Naive thymus-derived CD8-positive, alpha-beta T cell (primary cell): ENCODE measurements at regions not wholly inside any gene's neighbourhood (a gene's known extent, or its start where the extent isn't known, plus 50 kb on each side); places are given as distances from the start of the nearest gene placed in this dataset.

Experiments
- ATAC-seq, 2 donors: fragments of 150-1000 bp; cut with Tn5 transposase in 1 of 2; sonication (Bioruptor Pico), chemical (Tn5 transposase) in 1 of 2; 1 replicate in 1 of 2; 2 replicates in 1 of 2; pipeline ENCODE4 v1.10.0; 2021; ENCODE audit warnings: mild to moderate bottlenecking in 2 of 2, moderate library complexity in 2 of 2
- POLR2A ChIA-PET: fragments of 350-600 bp; sonication (Branson Sonifier 250); formaldehyde crosslinking; loops from one replicate; lab custom pipeline; 2021; ENCODE audit warnings: antibody characterized with exemption; lab: Charles Lee
- DNase-seq, 10 donors: peaks; one replicate each; pipeline versions ENCODE4 v3.0.0 to v3.0.0-alpha.2; 2020 to 2022
- H3K27ac Mint-ChIP-seq, 10 donors: one replicate each; pipeline ENCODE4 v1.8.0; 2020 to 2022; ENCODE audit warnings: mild to moderate bottlenecking in 10 of 10, mixed read lengths in 10 of 10, moderate library complexity in 4 of 10, inconsistent platforms in 1 of 10
- H3K27me3 Mint-ChIP-seq, 5 donors: one replicate each; pipeline ENCODE4 v1.8.0; 2021 to 2022; ENCODE audit warnings: mixed read lengths in 5 of 5
- H3K36me3 Mint-ChIP-seq, 3 donors: one replicate each; pipeline ENCODE4 v1.8.0; 2020 to 2022; ENCODE audit warnings: mixed read lengths in 3 of 3, mild to moderate bottlenecking in 2 of 3, inconsistent platforms in 1 of 3
- H3K4me1 Mint-ChIP-seq, 4 donors: one replicate each; pipeline ENCODE4 v1.8.0; 2021 to 2022; ENCODE audit warnings: mixed read lengths in 4 of 4
- H3K4me3 Mint-ChIP-seq, 10 donors: one replicate each; pipeline ENCODE4 v1.8.0; 2020 to 2022; ENCODE audit warnings: mild to moderate bottlenecking in 10 of 10, mixed read lengths in 10 of 10, moderate library complexity in 6 of 10, inconsistent platforms in 1 of 10
- H3K9me3 Mint-ChIP-seq, 9 donors: one replicate each; pipeline ENCODE4 v1.8.0; 2020 to 2022; ENCODE audit warnings: mixed read lengths in 9 of 9, mild to moderate bottlenecking in 3 of 9, inconsistent platforms in 1 of 9, moderate library complexity in 1 of 9

GRCh38 chr21:25115021-25115420, 492.3 kb downstream of the MRPL39 start:
- POLR2A ChIA-PET, result no interaction called here

GRCh38 chr21:25107708-25108107, 499.6 kb downstream of the MRPL39 start:
- DNase-seq, result no peak
- Mint-ChIP-seq H3K4me3 (no peak overlapping the region), H3K4me1 (no peaks in the 10 kb centered on the region), H3K36me3 (no peaks in the 10 kb centered on the region), H3K27ac (no peak overlapping the region), H3K27me3 (peaks cover 0 to 5% (median 0%) of the 10 kb centered on the region in 5 donors), H3K9me3 (peaks cover 0 to 8% (median 0%) of the 10 kb centered on the region in 9 donors)
- POLR2A ChIA-PET, result no interaction called here
- ATAC-seq, result no peak

More at GRCh38 chr21:25115021-25115420, 492.3 kb downstream of the MRPL39 start:
- no peaks in the 10 kb centered on the region for H3K36me3 Mint-ChIP-seq
- no peak for ATAC-seq
- no peak for DNase-seq
- no peaks in the 10 kb centered on the region for H3K4me1 Mint-ChIP-seq
- no peak overlapping the region for H3K4me3 Mint-ChIP-seq
- H3K27me3 Mint-ChIP-seq, result no peaks in the 10 kb centered on the region
- H3K27ac Mint-ChIP-seq, result no peak overlapping the region
- H3K9me3 Mint-ChIP-seq, result peaks cover 0 to 10% (median 2%) of the 10 kb centered on the region in 9 donors

GRCh38 chr21:25103500-25104207, 503.6 kb downstream of the MRPL39 start:
- no peak for ATAC-seq
- Mint-ChIP-seq H3K4me3 (no peak overlapping the region), H3K9me3 (peaks cover 0 to 8% (median 0%) of the 10 kb centered on the region in 9 donors), H3K27ac (no peak overlapping the region), H3K27me3 (peaks cover 0 to 5% (median 0%) of the 10 kb centered on the region in 5 donors), H3K4me1 (no peaks in the 10 kb centered on the region), H3K36me3 (no peaks in the 10 kb centered on the region)
- POLR2A ChIA-PET, result no interaction called here
- DNase-seq, result no peak

DNA sequence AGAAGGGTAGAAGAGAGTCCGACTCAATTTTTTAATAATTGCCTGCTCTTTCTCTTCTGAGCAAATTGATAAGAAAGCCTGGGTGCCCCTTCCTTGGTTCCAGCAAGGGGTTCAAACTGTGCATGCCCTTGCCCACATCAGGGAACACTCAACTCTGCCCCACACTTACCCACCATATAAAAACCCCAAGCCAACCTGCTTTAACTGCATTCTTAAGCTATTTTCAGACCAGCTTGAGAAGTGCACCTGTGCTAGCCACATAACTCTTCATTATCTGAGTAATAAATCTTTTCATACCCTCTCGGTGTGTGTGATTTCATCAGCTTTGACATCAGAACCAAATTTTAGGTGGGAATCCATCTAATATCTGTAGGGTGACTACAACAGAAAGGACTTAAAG, 509.6 kb downstream of the MRPL39 start:
- POLR2A ChIA-PET, result no interaction called here
- no peaks in the 10 kb centered on the region for H3K36me3 Mint-ChIP-seq
- no peak overlapping the region for H3K27ac Mint-ChIP-seq
- DNase-seq (no peak), ATAC-seq (no peak)
- no peaks in the 10 kb centered on the region for H3K27me3 Mint-ChIP-seq
- no peak overlapping the region for H3K4me3 Mint-ChIP-seq
- H3K9me3 Mint-ChIP-seq, result peaks cover 0 to 6% (median 0%) of the 10 kb centered on the region in 9 donors
- H3K4me1 Mint-ChIP-seq, result no peaks in the 10 kb centered on the region

GRCh38 chr21:25094695-25095094, 512.6 kb downstream of the MRPL39 start:
- Mint-ChIP-seq H3K27me3 (no peaks in the 10 kb centered on the region), H3K36me3 (no peaks in the 10 kb centered on the region), H3K27ac (no peak overlapping the region), H3K4me1 (no peaks in the 10 kb centered on the region), H3K4me3 (no peak overlapping the region), H3K9me3 (peaks cover 0 to 13% (median 0%) of the 10 kb centered on the region in 9 donors)
- DNase-seq (no peak), ATAC-seq (no peak)
- POLR2A ChIA-PET, result no interaction called here

- Mint-ChIP-seq H3K4me1 (no peaks in the 10 kb centered on the region), H3K36me3 (no peaks in the 10 kb centered on the region), H3K27ac (no peak overlapping the region), H3K9me3 (peaks cover 0 to 13% (median 0%) of the 10 kb centered on the region in 9 donors), H3K27me3 (no peaks in the 10 kb centered on the region), H3K4me3 (no peak overlapping the region)
- ATAC-seq (no peak), DNase-seq (no peak)
- POLR2A ChIA-PET, result no interaction called here
Measured at GRCh38 chr21:25092441-25093011, 514.8 kb downstream of the MRPL39 start.

- Mint-ChIP-seq H3K4me3 (no peak overlapping the region), H3K27ac (no peak overlapping the region), H3K4me1 (peaks cover 0 to 1% (median 0%) of the 10 kb centered on the region in 4 donors), H3K36me3 (no peaks in the 10 kb centered on the region), H3K27me3 (peaks cover 0 to 4% (median 0%) of the 10 kb centered on the region in 5 donors), H3K9me3 (peaks cover 0 to 14% (median 0%) of the 10 kb centered on the region in 9 donors)
- POLR2A ChIA-PET, result no interaction called here
- DNase-seq (no peak), ATAC-seq (no peak)
Measured at GRCh38 chr21:25081096-25081495, 526.2 kb downstream of the MRPL39 start.

GRCh38 chr21:25080661-25081060, 526.6 kb downstream of the MRPL39 start:
- Mint-ChIP-seq H3K4me1 (peaks cover 0 to 1% (median 0%) of the 10 kb centered on the region in 4 donors), H3K9me3 (peaks cover 0 to 11% (median 0%) of the 10 kb centered on the region in 9 donors), H3K4me3 (no peak overlapping the region), H3K36me3 (no peaks in the 10 kb centered on the region), H3K27ac (no peak overlapping the region), H3K27me3 (peaks cover 0 to 4% (median 0%) of the 10 kb centered on the region in 5 donors)
- no peak for ATAC-seq
- DNase-seq, result no peak
- POLR2A ChIA-PET, result no interaction called here

GRCh38 chr21:25080141-25080540, 527.1 kb downstream of the MRPL39 start:
- Mint-ChIP-seq H3K4me3 (no peak overlapping the region), H3K36me3 (no peaks in the 10 kb centered on the region), H3K27me3 (no peaks in the 10 kb centered on the region), H3K4me1 (peaks cover 0 to 1% (median 0%) of the 10 kb centered on the region in 4 donors), H3K27ac (no peak overlapping the region), H3K9me3 (peaks cover 0 to 6% (median 0%) of the 10 kb centered on the region in 9 donors)
- POLR2A ChIA-PET, result no interaction called here
- ATAC-seq (no peak), DNase-seq (no peak)

GRCh38 chr21:25079053-25079452, 528.2 kb downstream of the MRPL39 start:
- no peaks in the 10 kb centered on the region for H3K4me1 Mint-ChIP-seq
- H3K9me3 Mint-ChIP-seq, result peaks cover 0 to 3% (median 0%) of the 10 kb centered on the region in 9 donors
- POLR2A ChIA-PET, result no interaction called here
- ATAC-seq (no peak), DNase-seq (no peak)
- no peaks in the 10 kb centered on the region for H3K27me3 Mint-ChIP-seq
- no peak overlapping the region for H3K4me3 Mint-ChIP-seq
- no peak overlapping the region for H3K27ac Mint-ChIP-seq
- no peaks in the 10 kb centered on the region for H3K36me3 Mint-ChIP-seq

GRCh38 chr21:25062061-25062460, 545.2 kb downstream of the MRPL39 start:
- H3K27ac Mint-ChIP-seq, result no peak overlapping the region
- DNase-seq (no peak), ATAC-seq (no peak)
- no peak overlapping the region for H3K4me3 Mint-ChIP-seq
- peaks cover 0 to 32% (median 0%) of the 10 kb centered on the region in 9 donors for H3K9me3 Mint-ChIP-seq
- POLR2A ChIA-PET, result no interaction called here
- peaks cover 0 to 5% (median 0%) of the 10 kb centered on the region in 5 donors for H3K27me3 Mint-ChIP-seq
- no peaks in the 10 kb centered on the region for H3K36me3 Mint-ChIP-seq
- peaks cover 0 to 2% (median 0%) of the 10 kb centered on the region in 4 donors for H3K4me1 Mint-ChIP-seq

- POLR2A ChIA-PET, result no interaction called here
- Mint-ChIP-seq H3K36me3 (no peaks in the 10 kb centered on the region), H3K27me3 (no peaks in the 10 kb centered on the region), H3K4me1 (no peaks in the 10 kb centered on the region), H3K4me3 (no peak overlapping the region), H3K27ac (no peak overlapping the region), H3K9me3 (peaks cover 0 to 29% (median 3%) of the 10 kb centered on the region in 9 donors)
- ATAC-seq, result no peak
- DNase-seq, result no peak
Measured at GRCh38 chr21:25054689-25055088, 552.6 kb downstream of the MRPL39 start.
